Gastroesophageal sphincter (tissue), 3 donors: ENCODE measurements at regions not wholly inside any gene's neighbourhood (a gene's known extent, or its start where the extent isn't known, plus 50 kb on each side); places are given as distances from the start of the nearest gene placed in this dataset.

Source experiments
- CTCF ChIP-seq, 4 experiments: fragments of 200-600 bp in 2 of 4; fragments of 450-650 bp in 2 of 4; sonication (generic) in 1 of 4; IDR thresholded peaks; one replicate each; pipeline ENCODE4 v1.5.1; 2017 to 2019; ENCODE audit warnings: antibody characterized with exemption in 4 of 4, mild to moderate bottlenecking in 2 of 4, moderate library complexity in 2 of 4
- POLR2A ChIP-seq, 2 donors: fragments of 450-650 bp; IDR thresholded peaks; one replicate each; pipeline ENCODE4 v1.6.1; 2017; ENCODE audit warnings: antibody characterized with exemption in 2 of 2, mild to moderate bottlenecking in 2 of 2, moderate library complexity in 1 of 2

- TF ChIP-seq CTCF (IDR thresholded peaks at IDR 0.05) (no peak), POLR2A (IDR thresholded peaks at IDR 0.05) (no peak)
Observed at GRCh38 chr6:153192943-153193885, 62.1 kb upstream of the RGS17 start.
